ENCODE measurements at regions not wholly inside any gene's neighbourhood (a gene's known extent, or its start where the extent isn't known, plus 50 kb on each side); places are given as distances from the start of the nearest gene placed in this dataset.

- TF ChIP-seq POLR2AphosphoS5 (IDR thresholded peaks at IDR 0.05) = no peak
- TF ChIP-seq CTCF (IDR thresholded peaks at IDR 0.05) = no peak
- no peak for TF ChIP-seq POLR2A (IDR thresholded peaks at IDR 0.05)
- no peak for TF ChIP-seq EP300 (IDR thresholded peaks at IDR 0.05)
These were observed 304.7 kb upstream of the CLINT1 start for GRCh38 chr5:158163451-158164295.
